Nephron progenitor cell (in vitro differentiated cells): ENCODE measurements at regions not wholly inside any gene's neighbourhood (a gene's known extent, or its start where the extent isn't known, plus 50 kb on each side); places are given as distances from the start of the nearest gene placed in this dataset.

ENCODE experiments used
- DNase-seq: peaks from one replicate; pipeline ENCODE4 v3.0.0; 2021
- H3K27ac Mint-ChIP-seq: 2 replicates; pipeline ENCODE4 v1.8.0; 2021; ENCODE audit warnings: mild to moderate bottlenecking, moderate library complexity, mixed read lengths
- H3K27me3 Mint-ChIP-seq: 2 replicates; pipeline ENCODE4 v1.8.0; 2021; ENCODE audit warnings: mild to moderate bottlenecking, low read depth, mixed read lengths; ENCODE audit not compliant: poor library complexity
- H3K36me3 Mint-ChIP-seq: 2 replicates; pipeline ENCODE4 v1.8.0; 2021; ENCODE audit warnings: low read depth, mixed read lengths
- H3K4me1 Mint-ChIP-seq: 2 replicates; pipeline ENCODE4 v1.8.0; 2021; ENCODE audit warnings: mixed read lengths
- H3K4me3 Mint-ChIP-seq: 2 replicates; pipeline ENCODE4 v1.8.0; 2021; ENCODE audit warnings: mild to moderate bottlenecking, moderate library complexity, mixed read lengths
- H3K9me3 Mint-ChIP-seq: 2 replicates; pipeline ENCODE4 v1.8.0; 2021; ENCODE audit warnings: mild to moderate bottlenecking, moderate library complexity, mixed read lengths
- TF ChIP-seq, protein P1 (sequence below): fragments of 200-600 bp; sonication (generic); IDR thresholded peaks from 2 replicates; pipeline ENCODE4 v1.5.0; 2021; ENCODE audit warnings: antibody characterized with exemption

DNA sequence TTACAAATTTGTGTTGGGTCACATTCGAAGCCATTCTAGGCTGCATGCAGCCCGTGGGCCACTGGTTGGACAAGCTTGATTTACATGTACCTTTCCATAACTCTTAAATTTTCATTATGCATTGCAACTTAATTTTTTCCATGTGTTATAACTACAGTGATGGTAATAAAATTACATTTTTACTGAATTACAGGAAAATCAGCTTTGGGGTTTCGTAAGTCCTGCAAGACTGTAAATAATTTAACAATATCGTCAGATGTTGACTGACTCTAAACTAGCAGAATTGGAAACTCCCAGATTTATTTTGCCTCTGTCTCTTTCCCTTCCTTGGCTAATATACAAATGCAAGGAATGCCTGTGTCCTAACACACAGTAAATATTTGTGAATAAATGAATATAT is 88.0 kb upstream of the RAPGEF2 start:
- Mint-ChIP-seq H3K27ac (no peak overlapping the region), H3K4me3 (no peak overlapping the region), H3K27me3 (peaks cover 20% of the 10 kb centered on the region), H3K36me3 (no peaks in the 10 kb centered on the region), H3K9me3 (no peaks in the 10 kb centered on the region), H3K4me1 (peaks cover 19% of the 10 kb centered on the region)
- TF ChIP-seq, protein P1, sequence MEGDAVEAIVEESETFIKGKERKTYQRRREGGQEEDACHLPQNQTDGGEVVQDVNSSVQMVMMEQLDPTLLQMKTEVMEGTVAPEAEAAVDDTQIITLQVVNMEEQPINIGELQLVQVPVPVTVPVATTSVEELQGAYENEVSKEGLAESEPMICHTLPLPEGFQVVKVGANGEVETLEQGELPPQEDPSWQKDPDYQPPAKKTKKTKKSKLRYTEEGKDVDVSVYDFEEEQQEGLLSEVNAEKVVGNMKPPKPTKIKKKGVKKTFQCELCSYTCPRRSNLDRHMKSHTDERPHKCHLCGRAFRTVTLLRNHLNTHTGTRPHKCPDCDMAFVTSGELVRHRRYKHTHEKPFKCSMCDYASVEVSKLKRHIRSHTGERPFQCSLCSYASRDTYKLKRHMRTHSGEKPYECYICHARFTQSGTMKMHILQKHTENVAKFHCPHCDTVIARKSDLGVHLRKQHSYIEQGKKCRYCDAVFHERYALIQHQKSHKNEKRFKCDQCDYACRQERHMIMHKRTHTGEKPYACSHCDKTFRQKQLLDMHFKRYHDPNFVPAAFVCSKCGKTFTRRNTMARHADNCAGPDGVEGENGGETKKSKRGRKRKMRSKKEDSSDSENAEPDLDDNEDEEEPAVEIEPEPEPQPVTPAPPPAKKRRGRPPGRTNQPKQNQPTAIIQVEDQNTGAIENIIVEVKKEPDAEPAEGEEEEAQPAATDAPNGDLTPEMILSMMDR, result no peak
- no peak for DNase-seq

DNA sequence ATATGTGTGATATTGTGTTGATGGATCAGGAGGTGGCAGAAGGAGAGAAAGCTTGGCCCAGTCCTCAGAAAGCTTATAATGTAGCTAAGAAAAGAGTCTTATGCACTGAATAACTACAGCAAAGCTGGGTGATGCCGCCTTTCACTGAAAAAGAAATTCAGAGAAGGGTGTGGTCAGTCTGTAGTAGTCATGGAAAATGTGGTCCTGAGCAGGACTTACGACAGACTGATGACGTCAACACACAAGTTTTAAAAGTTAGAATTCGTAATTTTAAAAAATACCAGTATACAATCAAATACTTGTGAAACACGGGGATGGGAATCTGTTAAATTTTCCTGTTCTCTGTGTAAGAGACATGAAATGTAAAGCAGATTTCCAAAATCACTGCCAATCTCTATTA is 87.0 kb upstream of the RAPGEF2 start:
- Mint-ChIP-seq H3K9me3 (no peaks in the 10 kb centered on the region), H3K27me3 (peaks cover 20% of the 10 kb centered on the region), H3K36me3 (no peaks in the 10 kb centered on the region), H3K4me3 (no peak overlapping the region), H3K4me1 (peaks cover 19% of the 10 kb centered on the region), H3K27ac (no peak overlapping the region)
- no peak for DNase-seq
- TF ChIP-seq, protein P1, result no peak

DNA sequence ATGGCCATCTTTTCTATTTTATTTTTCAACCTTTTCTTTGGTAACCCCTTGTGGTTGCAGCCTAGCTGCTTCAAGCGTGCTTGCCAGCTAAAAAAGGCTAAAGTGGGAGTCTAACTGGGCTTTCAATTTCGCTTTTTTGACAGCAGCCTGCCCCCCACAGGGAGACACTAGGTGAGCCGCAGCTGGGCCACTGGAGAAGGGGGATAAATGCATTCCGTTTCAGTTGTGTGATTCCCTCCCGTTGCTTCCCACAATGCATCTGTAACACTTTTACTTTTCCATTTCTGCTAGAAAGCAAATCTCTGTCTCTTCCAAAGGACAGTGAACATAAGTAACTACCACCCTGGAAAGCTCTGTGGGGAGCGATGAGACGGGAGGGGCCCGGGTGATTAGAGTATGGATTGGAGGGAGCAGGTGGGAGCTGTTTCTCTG is 86.3 kb upstream of the RAPGEF2 start:
- Mint-ChIP-seq H3K27me3 (peaks cover 22% of the 10 kb centered on the region), H3K27ac (peak overlapping the region; percentile 52), H3K4me3 (peak overlapping the region; percentile 56), H3K9me3 (no peaks in the 10 kb centered on the region), H3K36me3 (no peaks in the 10 kb centered on the region), H3K4me1 (peaks cover 19% of the 10 kb centered on the region)
- TF ChIP-seq, protein P1, result no peak
- DNase-seq, result peak; percentile 33

DNA sequence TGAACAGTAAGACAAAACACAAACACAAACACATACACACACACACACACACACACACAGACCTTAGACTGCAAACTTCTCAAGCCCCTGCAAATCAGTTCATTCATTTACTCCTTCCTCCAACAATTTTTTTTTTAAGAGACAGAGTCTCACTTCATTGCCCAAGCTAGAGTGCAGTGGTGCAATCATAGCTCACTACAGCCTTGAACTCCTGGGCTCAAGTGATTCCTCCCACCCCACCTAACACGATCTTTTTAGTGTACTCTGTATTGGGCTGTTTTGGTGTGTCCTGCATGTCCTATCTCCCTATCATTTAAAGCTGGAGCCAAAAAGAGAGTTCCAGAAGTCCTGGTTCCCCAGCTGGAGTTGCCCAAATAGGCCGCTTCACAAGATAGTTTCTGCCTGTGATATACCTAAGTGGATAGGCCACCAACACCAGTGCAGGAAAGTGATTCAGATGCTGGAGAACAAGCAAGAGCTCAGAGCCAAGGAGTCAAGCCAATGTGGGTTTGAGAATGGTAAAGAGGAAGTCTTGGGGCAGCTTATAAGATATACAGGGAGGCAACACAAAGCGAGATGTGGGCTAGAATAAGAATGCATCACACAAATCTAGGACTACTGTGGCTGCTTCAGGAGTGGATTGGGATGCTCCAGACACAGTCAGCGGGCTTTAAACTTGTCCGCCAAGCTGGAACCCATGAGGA is 85.4 kb upstream of the RAPGEF2 start:
- H3K27ac Mint-ChIP-seq, result peak overlapping the region; percentile 7
- peaks cover 19% of the 10 kb centered on the region for H3K4me1 Mint-ChIP-seq
- peaks cover 25% of the 10 kb centered on the region for H3K27me3 Mint-ChIP-seq
- TF ChIP-seq, protein P1, result no peak
- DNase-seq, result no peak
- no peaks in the 10 kb centered on the region for H3K36me3 Mint-ChIP-seq
- no peak overlapping the region for H3K4me3 Mint-ChIP-seq
- no peaks in the 10 kb centered on the region for H3K9me3 Mint-ChIP-seq

DNA sequence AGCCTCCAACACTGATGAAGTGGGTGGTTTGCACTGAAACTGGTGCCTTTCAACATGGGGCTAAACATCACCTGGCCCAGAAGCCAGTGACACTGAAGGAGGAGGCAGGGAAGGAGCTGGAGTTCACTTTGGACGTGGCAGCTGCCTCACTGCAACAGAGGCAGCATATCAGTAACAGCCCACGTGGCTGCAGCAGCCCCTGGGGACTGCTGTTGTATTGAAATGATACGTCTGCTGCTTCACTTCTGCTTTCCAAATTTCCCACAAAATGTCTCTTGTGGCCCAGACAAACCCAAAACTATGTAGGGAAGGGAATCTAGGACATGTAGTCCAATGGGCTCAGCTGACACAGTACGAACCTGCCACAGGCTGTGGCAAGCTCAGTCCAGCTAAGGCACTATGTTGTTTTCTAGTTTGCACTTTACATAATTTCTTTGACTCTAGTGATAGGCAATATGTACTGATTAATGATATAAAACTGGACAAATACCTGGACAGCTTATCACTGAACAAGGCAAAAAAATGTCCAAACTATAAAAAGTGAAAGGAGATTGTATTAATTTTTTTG is 84.7 kb upstream of the RAPGEF2 start:
- no peaks in the 10 kb centered on the region for H3K9me3 Mint-ChIP-seq
- H3K27ac Mint-ChIP-seq, result no peak overlapping the region
- DNase-seq, result no peak
- peaks cover 19% of the 10 kb centered on the region for H3K4me1 Mint-ChIP-seq
- H3K36me3 Mint-ChIP-seq, result no peaks in the 10 kb centered on the region
- H3K4me3 Mint-ChIP-seq, result no peak overlapping the region
- TF ChIP-seq, protein P1, result no peak
- H3K27me3 Mint-ChIP-seq, result peaks cover 25% of the 10 kb centered on the region

DNA sequence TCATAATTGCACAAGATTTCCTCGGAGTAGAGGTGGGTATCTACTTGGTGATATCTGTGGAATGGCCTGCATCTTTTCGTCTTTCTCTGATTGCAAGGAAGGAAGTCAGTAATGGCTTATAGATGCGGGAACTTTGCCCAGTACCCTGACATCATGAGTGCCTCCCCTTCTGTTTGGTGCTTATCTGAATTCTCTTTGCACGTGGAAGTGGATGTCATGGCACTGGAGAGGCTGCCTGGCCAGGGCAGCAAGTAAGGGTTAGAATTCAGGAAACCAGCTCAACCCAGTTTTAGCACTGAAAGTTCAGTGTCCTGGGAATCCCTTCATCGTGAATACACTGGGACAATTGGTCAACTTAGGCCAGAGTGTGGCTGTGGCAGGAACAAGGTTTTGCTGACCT is 83.5 kb upstream of the RAPGEF2 start:
- no peak overlapping the region for H3K4me3 Mint-ChIP-seq
- no peak for DNase-seq
- H3K4me1 Mint-ChIP-seq, result peaks cover 19% of the 10 kb centered on the region
- H3K27ac Mint-ChIP-seq, result peak overlapping the region; percentile 53
- H3K27me3 Mint-ChIP-seq, result peaks cover 31% of the 10 kb centered on the region
- TF ChIP-seq, protein P1, result no peak
- no peaks in the 10 kb centered on the region for H3K9me3 Mint-ChIP-seq
- H3K36me3 Mint-ChIP-seq, result no peaks in the 10 kb centered on the region
